Mesenchymal stem cell (in vitro differentiated cells and primary cell): ENCODE measurements at regions not wholly inside any gene's neighbourhood (a gene's known extent, or its start where the extent isn't known, plus 50 kb on each side); places are given as distances from the start of the nearest gene placed in this dataset.
"Not testable (repeated sequence)": the region's sequence is repeated elsewhere in the genome, so short reads cannot be mapped to it uniquely, and the experiment has no call there.

ENCODE experiments used
- DNase-seq: peaks from one replicate; pipeline ENCODE4 v3.0.0-alpha.2; 2013
- H2AFZ ChIP-seq: one replicate; pipeline ENCODE4 v1.6.1; 2013; ENCODE audit warnings: low read depth, mild to moderate bottlenecking, control low read depth, inconsistent platforms, low read length, moderate library complexity
- H2AK5ac ChIP-seq: 2 replicates; pipeline ENCODE4 v1.6.1; 2013; ENCODE audit warnings: low read length, moderate library complexity, mild to moderate bottlenecking, inconsistent platforms; ENCODE audit not compliant: severe bottlenecking
- H2BK120ac ChIP-seq: one replicate; pipeline ENCODE4 v1.6.1; 2013; ENCODE audit warnings: low read depth, mild to moderate bottlenecking, inconsistent platforms, low read length, moderate library complexity
- H2BK12ac ChIP-seq, 2 experiments: one replicate each; pipeline ENCODE4 v1.6.1; 2013; ENCODE audit warnings: inconsistent platforms in 2 of 2, low read length in 2 of 2, mild to moderate bottlenecking in 2 of 2, moderate library complexity in 2 of 2, control low read depth in 1 of 2
- H2BK15ac ChIP-seq: one replicate; pipeline ENCODE4 v1.6.1; 2013; ENCODE audit warnings: mild to moderate bottlenecking, low read depth, inconsistent platforms; ENCODE audit not compliant: poor library complexity, severe bottlenecking
- H2BK5ac ChIP-seq: 2 replicates; pipeline ENCODE4 v1.6.1; 2013; ENCODE audit warnings: low read depth, mild to moderate bottlenecking, low read length, control low read depth, inconsistent platforms; ENCODE audit not compliant: poor library complexity, severe bottlenecking
- H3K14ac ChIP-seq, 2 experiments: one replicate each; pipeline ENCODE4 v1.6.1; 2013; ENCODE audit warnings: inconsistent platforms in 2 of 2, low read length in 2 of 2, control low read depth in 1 of 2, mild to moderate bottlenecking in 1 of 2, moderate library complexity in 1 of 2
- H3K18ac ChIP-seq, 2 experiments: one replicate each; pipeline ENCODE4 v1.6.1; 2013; ENCODE audit warnings: inconsistent platforms in 2 of 2, low read length in 2 of 2, control low read depth in 1 of 2, low read depth in 1 of 2, mild to moderate bottlenecking in 1 of 2
- H3K23ac ChIP-seq, 2 experiments: one replicate each; pipeline ENCODE4 v1.6.1; 2013; ENCODE audit warnings: inconsistent platforms in 2 of 2, low read length in 2 of 2, mild to moderate bottlenecking in 2 of 2, moderate library complexity in 2 of 2, control low read depth in 1 of 2
- H3K27ac ChIP-seq: 2 replicates; pipeline ENCODE4 v1.5.1; 2013; ENCODE audit warnings: mild to moderate bottlenecking, moderate library complexity, low read length, control low read depth, inconsistent platforms; ENCODE audit not compliant: poor library complexity, severe bottlenecking
- H3K27me3 ChIP-seq, 2 experiments: 2 replicates each; pipeline versions ENCODE4 v1.6.1 to v1.7.0; 2013; ENCODE audit warnings: low read length in 2 of 2, mild to moderate bottlenecking in 2 of 2, moderate library complexity in 2 of 2, control low read depth in 1 of 2, inconsistent platforms in 1 of 2; ENCODE audit not compliant: control insufficient read depth in 1 of 2, insufficient read depth in 1 of 2
- H3K36me3 ChIP-seq, 2 experiments: 2 replicates each; pipeline versions ENCODE4 v1.6.1 to v1.7.0; 2013; ENCODE audit warnings: low read length in 2 of 2, control low read depth in 1 of 2, inconsistent platforms in 1 of 2, low read depth in 1 of 2, mild to moderate bottlenecking in 1 of 2; ENCODE audit not compliant: insufficient read depth in 2 of 2, control insufficient read depth in 1 of 2
- H3K4ac ChIP-seq, 2 experiments: one replicate each; pipeline ENCODE4 v1.6.1; 2013; ENCODE audit warnings: inconsistent platforms in 2 of 2, low read length in 2 of 2, mild to moderate bottlenecking in 2 of 2, moderate library complexity in 2 of 2, control low read depth in 1 of 2, low read depth in 1 of 2
- H3K4me1 ChIP-seq: 2 replicates; pipeline ENCODE4 v1.6.1; 2013; ENCODE audit warnings: low read depth, low read length, control low read depth; ENCODE audit not compliant: control insufficient read depth, insufficient read depth
- H3K4me2 ChIP-seq: 2 replicates; pipeline ENCODE4 v1.6.1; 2013; ENCODE audit warnings: low read length, mild to moderate bottlenecking, inconsistent platforms; ENCODE audit not compliant: poor library complexity, severe bottlenecking
- H3K4me3 ChIP-seq, 2 experiments: 2 replicates each; pipeline versions ENCODE4 v1.5.1 to v1.7.0; 2013; ENCODE audit warnings: low read length in 2 of 2, mild to moderate bottlenecking in 2 of 2, control low read depth in 1 of 2, low read depth in 1 of 2; ENCODE audit not compliant: insufficient read depth in 1 of 2
- H3K79me1 ChIP-seq: replicated peaks from 2 replicates; pipeline ENCODE4 v1.6.1; 2013; ENCODE audit warnings: mild to moderate bottlenecking, control low read depth, low read length, inconsistent platforms; ENCODE audit not compliant: poor library complexity, severe bottlenecking
- H3K9ac ChIP-seq: 2 replicates; pipeline ENCODE4 v1.7.0; 2013; ENCODE audit warnings: mild to moderate bottlenecking, low read length, moderate library complexity
- H3K9me3 ChIP-seq: 2 replicates; pipeline ENCODE4 v1.7.0; 2013; ENCODE audit warnings: mild to moderate bottlenecking, low read length; ENCODE audit not compliant: control insufficient read depth
- H4K8ac ChIP-seq: one replicate; pipeline ENCODE4 v1.6.1; 2013; ENCODE audit warnings: inconsistent platforms, mild to moderate bottlenecking, low read length, moderate library complexity
- H4K91ac ChIP-seq: one replicate; pipeline ENCODE4 v1.6.1; 2013; ENCODE audit warnings: mild to moderate bottlenecking, low read length, inconsistent platforms
- WGBS: methylation state at CpG from one replicate; pipeline ENCODE4 v1.1.7; 2013; ENCODE audit warnings: mixed read lengths; 5-methylcytosine and 5-hydroxymethylcytosine counted together

DNA sequence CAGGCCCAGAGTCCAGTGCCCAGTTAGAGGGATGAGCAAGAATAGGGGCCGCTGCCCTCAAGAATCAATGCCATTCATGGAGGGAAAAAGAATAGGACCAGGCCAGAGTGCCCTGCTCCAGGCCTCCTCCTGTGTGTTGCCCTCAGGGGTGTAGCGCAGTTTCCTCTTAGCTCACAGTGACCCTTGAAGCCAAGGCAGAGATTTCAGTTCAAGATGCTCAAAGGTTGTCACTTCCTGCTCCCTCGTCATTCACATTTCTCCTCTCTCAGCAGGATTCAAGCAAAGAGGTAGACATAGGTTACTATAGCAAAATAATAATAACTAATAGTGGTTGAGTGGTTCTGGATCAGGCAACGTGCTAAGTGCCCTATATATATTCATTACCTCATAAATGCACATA, 55.1 kb upstream of the PELI2 start:
- WGBS: 93% methylated on average over 2 of the region's 4 CpGs
- DNase-seq: no peak
- Histone ChIP-seq H3K79me1 (no peaks in the 10 kb centered on the region), H2BK15ac (no peak overlapping the region), H3K14ac (no peak overlapping the region), H2BK5ac (no peak overlapping the region), H3K9me3 (no peaks in the 10 kb centered on the region), H2AK5ac (no peak overlapping the region), H3K4me3 (no peak overlapping the region), H4K91ac (no peak overlapping the region), H2AFZ (no peak overlapping the region), H3K27ac (no peak overlapping the region), H3K4ac (no peak overlapping the region), H3K27me3 (peaks cover 0 to 14% of the 10 kb centered on the region in 2 experiments), H3K18ac (no peak overlapping the region), H3K9ac (no peak overlapping the region), H3K23ac (no peak overlapping the region), H2BK12ac (no peak overlapping the region), H3K4me1 (peaks cover 5% of the 10 kb centered on the region), H3K4me2 (no peak overlapping the region), H4K8ac (no peak overlapping the region), H3K36me3 (no peaks in the 10 kb centered on the region), H2BK120ac (no peak overlapping the region)

GRCh38 chr14:56064513-56064912, 53.7 kb upstream of the PELI2 start:
- H3K4me3 ChIP-seq: no peak overlapping the region
- no peak overlapping the region for H2BK120ac ChIP-seq
- H3K9me3 ChIP-seq: no peaks in the 10 kb centered on the region
- no peak overlapping the region for H2BK12ac ChIP-seq
- DNase-seq: peak; percentile 17
- H3K27ac ChIP-seq: no peak overlapping the region
- no peak overlapping the region for H4K8ac ChIP-seq
- 96% methylated on average over 1 of the region's 5 CpGs for WGBS
- no peak overlapping the region for H2AK5ac ChIP-seq
- H3K9ac ChIP-seq: no peak overlapping the region
- H3K23ac ChIP-seq: no peak overlapping the region
- H3K4me1 ChIP-seq: peaks cover 2% of the 10 kb centered on the region
- H3K18ac ChIP-seq: no peak overlapping the region
- no peak overlapping the region for H4K91ac ChIP-seq
- no peak overlapping the region for H3K4ac ChIP-seq
- no peak overlapping the region for H2BK5ac ChIP-seq
- H3K14ac ChIP-seq: no peak overlapping the region
- no peaks in the 10 kb centered on the region for H3K36me3 ChIP-seq
- no peaks in the 10 kb centered on the region for H3K79me1 ChIP-seq
- no peak overlapping the region for H2BK15ac ChIP-seq
- no peak overlapping the region for H2AFZ ChIP-seq
- peaks cover 0 to 11% of the 10 kb centered on the region in 2 experiments for H3K27me3 ChIP-seq
- no peak overlapping the region for H3K4me2 ChIP-seq

- not testable (repeated sequence) for H2AK5ac ChIP-seq, H3K27me3 ChIP-seq, H2BK120ac ChIP-seq, H3K14ac ChIP-seq, H3K23ac ChIP-seq, DNase-seq, H3K4me3 ChIP-seq, H4K91ac ChIP-seq, H3K27ac ChIP-seq, H3K79me1 ChIP-seq, H3K9me3 ChIP-seq, H2BK15ac ChIP-seq, H4K8ac ChIP-seq, H3K36me3 ChIP-seq, H2BK12ac ChIP-seq, H3K4me1 ChIP-seq, H2BK5ac ChIP-seq, H3K9ac ChIP-seq, H2AFZ ChIP-seq, H3K4me2 ChIP-seq, H3K18ac ChIP-seq, H3K4ac ChIP-seq
- no CpG with 5 or more reads among the region's 4 CpGs for WGBS
These were observed 53.0 kb upstream of the PELI2 start for GRCh38 chr14:56065199-56065598.

GRCh38 chr14:56065621-56066290, 52.5 kb upstream of the PELI2 start:
- no peaks in the 10 kb centered on the region for H3K9me3 ChIP-seq
- H3K27ac ChIP-seq: no peak overlapping the region
- H3K4ac ChIP-seq: no peak overlapping the region
- H3K14ac ChIP-seq: peak overlapping the region in 1 of 2 experiments; percentile 21
- H2BK5ac ChIP-seq: no peak overlapping the region
- H2BK120ac ChIP-seq: no peak overlapping the region
- H4K8ac ChIP-seq: no peak overlapping the region
- H3K9ac ChIP-seq: no peak overlapping the region
- DNase-seq: no peak
- no peaks in the 10 kb centered on the region for H3K36me3 ChIP-seq
- no peak overlapping the region for H2AFZ ChIP-seq
- no peak overlapping the region for H4K91ac ChIP-seq
- H3K4me3 ChIP-seq: no peak overlapping the region
- peaks cover 2% of the 10 kb centered on the region for H3K4me1 ChIP-seq
- no peak overlapping the region for H2AK5ac ChIP-seq
- WGBS: 97% methylated on average over 4 of the region's 5 CpGs
- no peak overlapping the region for H3K18ac ChIP-seq
- no peak overlapping the region for H3K4me2 ChIP-seq
- H2BK12ac ChIP-seq: no peak overlapping the region
- H3K23ac ChIP-seq: no peak overlapping the region
- H3K27me3 ChIP-seq: peaks cover 0 to 3% of the 10 kb centered on the region in 2 experiments
- no peaks in the 10 kb centered on the region for H3K79me1 ChIP-seq
- no peak overlapping the region for H2BK15ac ChIP-seq
